ENCODE measurements at regions not wholly inside any gene's neighbourhood (a gene's known extent, or its start where the extent isn't known, plus 50 kb on each side); places are given as distances from the start of the nearest gene placed in this dataset.
A peak's percentile ranks its signal among the peaks of the same experiment; 100 is the strongest.

DNA sequence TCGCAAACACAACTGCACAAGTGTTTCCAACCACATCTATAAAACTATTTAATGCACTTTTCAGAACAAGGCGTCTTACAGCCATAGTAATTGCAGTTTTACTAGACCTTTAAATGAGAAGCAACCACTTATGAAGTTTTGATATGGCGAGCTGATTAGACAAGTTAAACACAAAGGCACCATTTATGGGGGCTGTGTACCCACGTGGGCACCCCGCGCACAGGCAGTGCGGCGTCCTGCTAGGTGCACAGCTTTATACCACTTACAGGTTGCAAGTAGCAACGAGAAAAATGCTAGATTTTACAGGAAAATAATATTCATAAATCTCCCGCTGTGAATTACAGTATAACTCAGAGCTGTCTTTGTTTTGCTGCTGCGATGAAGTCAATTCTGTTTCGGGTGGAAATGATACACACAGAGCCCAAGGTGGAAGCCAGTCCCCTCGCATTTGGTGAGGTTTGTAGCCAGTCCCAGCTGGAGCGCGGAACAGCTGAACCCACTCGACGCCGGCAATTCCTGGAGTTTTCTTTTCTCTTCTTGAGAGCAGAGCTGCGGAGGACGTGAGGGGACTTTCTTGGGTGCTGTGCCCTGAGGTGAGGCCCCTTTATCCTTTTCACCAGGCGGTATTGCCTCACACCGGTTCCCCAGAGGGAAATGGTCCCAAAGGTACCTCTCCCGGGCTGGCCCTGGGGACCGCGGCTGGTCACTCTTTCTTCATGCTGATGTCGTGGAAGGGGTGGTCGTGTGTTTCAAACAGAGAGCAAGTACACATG is 76.7 kb downstream of the PTGR3 start:
- DNase-seq, result no peak
- intact Hi-C loops (cut with DNase I, micrococcal nuclease), result no loop called here
- ATAC-seq, result no peak

- DNase-seq, result no peak
- no peak for ATAC-seq
These were observed 77.4 kb downstream of the PTGR3 start for GRCh38 chr18:75131381-75132000.

GRCh38 chr18:75130591-75131328 is 78.2 kb downstream of the PTGR3 start:
- intact Hi-C loops (cut with DNase I, micrococcal nuclease), result no loop called here
- ATAC-seq (no peak), DNase-seq (no peak)

More at GRCh38 chr18:75131381-75132000, 77.4 kb downstream of the PTGR3 start:
- intact Hi-C loops (cut with DNase I, micrococcal nuclease), result no loop called here

- no peak for DNase-seq
- intact Hi-C loops (cut with DNase I, micrococcal nuclease), result no loop called here
- no peak for ATAC-seq
These were observed 79.0 kb downstream of the PTGR3 start for GRCh38 chr18:75129717-75130477.

- intact Hi-C loops (cut with DNase I, micrococcal nuclease), result no loop called here
- ATAC-seq, result no peak
- DNase-seq, result no peak
These were observed 79.8 kb downstream of the PTGR3 start for GRCh38 chr18:75128911-75129716.

- ATAC-seq (no peak), DNase-seq (no peak)
- intact Hi-C loops (cut with DNase I, micrococcal nuclease), result no loop called here
These were observed 80.8 kb downstream of the PTGR3 start for GRCh38 chr18:75128051-75128605.

GRCh38 chr18:75127143-75128021 is 81.6 kb downstream of the PTGR3 start:
- ATAC-seq (peak; percentile 99), DNase-seq (peak; percentile 77 to 85)
- intact Hi-C loops (cut with DNase I, micrococcal nuclease), result no loop called here

DNA sequence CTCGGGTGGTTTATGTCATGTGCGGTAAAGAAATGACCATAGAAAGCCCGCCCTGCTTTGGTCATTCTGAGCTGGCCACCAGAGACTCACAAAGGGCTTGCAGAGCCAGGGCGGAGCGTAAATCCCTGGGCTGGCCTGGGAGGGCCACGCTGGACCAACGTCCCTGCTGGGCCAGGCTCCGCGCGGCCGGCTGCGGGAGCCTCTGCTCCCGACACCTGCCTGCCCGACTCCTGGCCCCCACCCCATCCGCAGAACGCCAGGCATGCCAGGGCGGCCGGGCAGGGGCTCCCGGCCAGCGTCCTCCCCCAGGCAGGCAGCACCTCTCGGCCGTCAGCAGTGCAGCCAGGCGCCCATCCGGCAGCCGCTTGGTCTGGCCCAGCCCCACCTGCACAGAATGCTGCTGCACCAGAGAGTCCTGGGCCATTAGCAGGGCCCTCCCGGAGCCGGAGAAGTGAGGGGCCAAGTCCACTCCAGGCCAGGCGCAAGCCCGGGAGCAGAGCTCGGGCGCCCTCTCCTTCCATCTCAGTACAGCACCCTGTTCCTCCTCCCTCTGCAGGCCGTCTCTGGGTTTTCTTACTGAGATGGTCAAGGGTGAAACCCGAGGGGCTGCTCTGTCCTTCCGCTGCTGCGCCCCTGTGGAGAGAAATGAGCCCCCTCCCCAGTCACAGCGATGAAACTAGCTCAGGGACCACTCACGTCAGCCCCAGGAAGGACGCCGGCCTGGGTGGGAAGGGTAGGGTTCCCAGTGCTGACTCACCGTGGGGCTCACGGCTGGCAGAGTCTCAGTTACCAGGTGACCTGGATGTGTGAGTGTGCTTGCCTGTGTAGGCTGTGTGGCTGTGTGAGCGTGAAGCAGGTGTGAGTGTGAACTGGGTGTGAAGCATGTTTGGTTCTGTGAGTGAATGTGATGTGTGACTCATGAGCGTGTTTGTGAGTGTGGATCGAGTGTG is 83.3 kb downstream of the PTGR3 start:
- no peak for ATAC-seq
- no peak for DNase-seq
- intact Hi-C loops (cut with DNase I, micrococcal nuclease), result no loop called here

DNA sequence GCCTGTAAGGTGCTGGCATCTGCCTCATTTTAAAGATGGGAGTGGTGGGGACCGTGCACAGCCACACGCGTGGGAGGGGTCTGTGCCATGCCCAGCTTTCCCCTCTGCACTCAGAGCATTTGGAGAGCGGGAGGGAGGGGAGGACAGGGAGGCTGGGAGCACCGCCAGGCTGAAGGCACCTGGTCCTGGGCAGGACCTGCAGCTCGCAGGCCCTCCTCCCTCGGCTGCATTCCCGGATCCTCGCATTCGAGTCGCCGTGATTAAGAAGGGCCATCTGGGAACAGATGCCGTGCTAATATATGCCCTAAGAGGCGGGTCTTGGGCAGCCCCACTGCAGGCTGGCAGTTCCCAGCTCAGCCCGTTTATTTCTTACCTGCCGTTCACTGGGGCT is 84.0 kb downstream of the PTGR3 start:
- no peak for DNase-seq
- intact Hi-C loops (cut with DNase I, micrococcal nuclease), result no loop called here
- ATAC-seq, result no peak

- DNase-seq (no peak), ATAC-seq (no peak)
- intact Hi-C loops (cut with DNase I, micrococcal nuclease), result no loop called here
These were observed 84.4 kb downstream of the PTGR3 start for GRCh38 chr18:75124551-75124950.

DNA sequence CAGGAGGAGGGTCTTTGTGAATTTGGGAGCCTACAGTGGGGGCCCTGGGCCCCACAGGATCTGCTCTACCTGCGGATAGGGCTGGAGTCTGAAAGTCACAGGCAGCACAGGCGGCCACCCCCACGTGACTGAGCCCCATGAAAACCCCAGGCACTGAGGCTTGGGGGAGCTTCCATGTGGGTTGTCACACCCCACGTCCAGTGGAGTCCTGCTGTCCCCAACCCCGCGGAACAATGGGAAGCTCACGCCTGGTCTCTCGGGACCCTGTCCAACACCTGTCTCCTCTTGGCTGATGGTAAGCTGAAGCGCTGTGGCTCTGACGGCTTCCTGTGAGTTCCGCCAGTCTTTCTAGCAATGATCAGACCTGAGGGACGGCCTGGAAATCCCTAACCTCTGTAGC is 85.8 kb downstream of the PTGR3 start:
- intact Hi-C loops (cut with DNase I, micrococcal nuclease), result no loop called here
- ATAC-seq, result no peak
- DNase-seq, result no peak

- ATAC-seq, result no peak
- no peak for DNase-seq
- intact Hi-C loops (cut with DNase I, micrococcal nuclease), result no loop called here
These were observed 86.5 kb downstream of the PTGR3 start for GRCh38 chr18:75122334-75122958.

GRCh38 chr18:75121266-75121665 is 87.7 kb downstream of the PTGR3 start:
- intact Hi-C loops (cut with DNase I, micrococcal nuclease), result no loop called here
- no peak for DNase-seq
- no peak for ATAC-seq

- ATAC-seq, result no peak
- DNase-seq, result no peak
- intact Hi-C loops (cut with DNase I, micrococcal nuclease), result no loop called here
These were observed 88.4 kb downstream of the PTGR3 start for GRCh38 chr18:75120521-75120920.

GRCh38 chr18:75116809-75117208 is 92.1 kb downstream of the PTGR3 start:
- ATAC-seq (no peak), DNase-seq (no peak)
- intact Hi-C loops (cut with DNase I, micrococcal nuclease), result no loop called here

- intact Hi-C loops (cut with DNase I, micrococcal nuclease), result no loop called here
- ATAC-seq, result no peak
- DNase-seq, result no peak
These were observed 92.8 kb downstream of the PTGR3 start for GRCh38 chr18:75116165-75116564.
